WTC11 (cell line): ENCODE measurements at regions not wholly inside any gene's neighbourhood (a gene's known extent, or its start where the extent isn't known, plus 50 kb on each side); places are given as distances from the start of the nearest gene placed in this dataset.

Experiments
- ATF3 ChIP-seq: sonication (generic); formaldehyde crosslinking; conservative IDR thresholded peaks from 2 replicates; pipeline ENCODE4 v1.8.1; 2022; ENCODE audit warnings: mild to moderate bottlenecking, missing genetic modification reagents
- CBFB ChIP-seq: sonication (generic); formaldehyde crosslinking; IDR thresholded peaks from 2 replicates; pipeline ENCODE4 v1.8.1; 2022; ENCODE audit warnings: mild to moderate bottlenecking, low read depth, missing genetic modification reagents
- CTCF ChIP-seq: fragments of 200-600 bp; IDR thresholded peaks from 2 replicates; pipeline ENCODE4 v1.8.0; 2022; ENCODE audit warnings: antibody characterized with exemption
- ELF4 ChIP-seq: sonication (generic); formaldehyde crosslinking; IDR thresholded peaks from 2 replicates; pipeline ENCODE4 v1.8.1; 2022; ENCODE audit warnings: low read depth, mild to moderate bottlenecking, moderate library complexity, missing genetic modification reagents
- HMGA2 ChIP-seq: fragments of 250-450 bp; sonication (Bioruptor Pico); IDR thresholded peaks from 2 replicates; pipeline ENCODE4 v1.4.0; 2021; ENCODE audit warnings: mild to moderate bottlenecking, moderate library complexity
- JUN ChIP-seq: sonication (generic); formaldehyde crosslinking; IDR thresholded peaks from 2 replicates; pipeline ENCODE4 v1.8.0; 2023; ENCODE audit warnings: mild to moderate bottlenecking, missing genetic modification reagents
- KAT7 ChIP-seq: sonication (generic); formaldehyde crosslinking; IDR thresholded peaks from 2 replicates; pipeline ENCODE4 v1.8.1; 2023; ENCODE audit warnings: missing genetic modification reagents, mild to moderate bottlenecking, borderline replicate concordance
- MXD4 ChIP-seq: fragments of 250-450 bp; sonication (Bioruptor Pico); IDR thresholded peaks from 2 replicates; pipeline ENCODE4 v1.8.0; 2021; ENCODE audit warnings: mild to moderate bottlenecking, moderate library complexity, borderline replicate concordance
- NR3C1 ChIP-seq: sonication (generic); formaldehyde crosslinking; conservative IDR thresholded peaks from 2 replicates; pipeline ENCODE4 v1.8.1; 2023; ENCODE audit warnings: low read depth, mild to moderate bottlenecking, missing genetic modification reagents
- PREB ChIP-seq: sonication (generic); formaldehyde crosslinking; IDR thresholded peaks from 2 replicates; pipeline ENCODE4 v1.8.1; 2022; ENCODE audit warnings: mild to moderate bottlenecking, missing genetic modification reagents, moderate library complexity, borderline replicate concordance
- SP1 ChIP-seq: sonication (generic); formaldehyde crosslinking; conservative IDR thresholded peaks from 2 replicates; pipeline ENCODE4 v1.8.1; 2022; ENCODE audit warnings: missing genetic modification reagents
- TCF7 ChIP-seq: sonication (generic); formaldehyde crosslinking; IDR thresholded peaks from 2 replicates; pipeline ENCODE4 v1.8.0; 2022; ENCODE audit warnings: mild to moderate bottlenecking, low read depth, missing genetic modification reagents, moderate library complexity
- USF1 ChIP-seq: sonication (generic); formaldehyde crosslinking; IDR thresholded peaks from 2 replicates; pipeline ENCODE4 v1.8.0; 2022; ENCODE audit warnings: mild to moderate bottlenecking, missing genetic modification reagents

- no peak for TF ChIP-seq CTCF
- no peak for TF ChIP-seq MXD4 (CRISPR knock-in tag)
- TF ChIP-seq ELF4 (CRISPR knock-in tag) = no peak
- TF ChIP-seq NR3C1 (CRISPR knock-in tag) = no peak
- TF ChIP-seq TCF7 = no peak
- no peak for TF ChIP-seq ATF3 (CRISPR knock-in tag)
- TF ChIP-seq CBFB (CRISPR knock-in tag) = no peak
- no peak for TF ChIP-seq PREB (CRISPR knock-in tag)
- TF ChIP-seq SP1 = no peak
- no peak for TF ChIP-seq KAT7 (CRISPR knock-in tag)
- no peak for TF ChIP-seq JUN (CRISPR knock-in tag)
- no peak for TF ChIP-seq HMGA2
- TF ChIP-seq USF1 = no peak
Measured at GRCh38 chr4:66351761-66352160, 681.5 kb upstream of the EPHA5 start.
